ENCODE measurements at regions not wholly inside any gene's neighbourhood (a gene's known extent, or its start where the extent isn't known, plus 50 kb on each side); places are given as distances from the start of the nearest gene placed in this dataset.

DNA sequence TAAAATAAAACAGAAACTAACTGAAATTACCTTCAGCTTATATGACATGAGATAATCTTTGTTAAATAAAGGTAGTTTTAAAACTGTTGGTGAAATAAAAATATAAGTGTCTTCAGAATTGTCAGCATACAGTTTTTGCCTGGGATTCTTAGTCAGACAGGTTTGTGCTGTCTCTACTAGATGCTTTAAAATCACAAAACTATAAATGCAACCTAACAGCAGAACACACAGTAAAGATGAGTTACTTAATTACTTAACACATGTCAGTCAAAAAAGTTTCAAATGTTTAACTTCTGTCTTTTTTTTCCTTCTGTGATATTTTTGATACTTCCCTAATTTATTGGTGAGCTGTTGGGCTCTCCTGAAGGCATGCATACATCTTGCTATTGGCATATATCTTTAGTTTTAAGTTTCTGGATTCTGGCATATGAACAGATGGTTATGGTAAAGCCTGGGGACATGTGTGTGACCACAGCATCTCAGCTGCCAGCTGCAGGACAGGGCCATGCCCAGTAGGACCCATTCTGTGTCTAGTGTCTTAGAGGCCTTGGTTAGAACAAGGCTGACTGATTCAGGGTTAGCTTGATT, 231.1 kb upstream of the NUDT12 start:
- Histone ChIP-seq H3K4me3 (ENCODE audit: low read length in 3 of 3) (no peak overlapping the region), H3K27me3 (ENCODE audit: control insufficient read depth in 3 of 3, insufficient read depth in 3 of 3, low read length in 3 of 3) (no peaks in the 10 kb centered on the region), H3K9me3 (ENCODE audit: control insufficient read depth in 3 of 3, low read length in 3 of 3) (peaks cover 0 to 10% (median 2%) of the 10 kb centered on the region in 3 donors), H3K27ac (ENCODE audit: low read depth, low read length) (no peak overlapping the region), H3K4me1 (ENCODE audit: control insufficient read depth in 3 of 3, insufficient read depth in 3 of 3, low read length in 3 of 3) (no peaks in the 10 kb centered on the region), H3K9ac (ENCODE audit: low read depth in 1 of 3, low read length in 3 of 3) (no peak overlapping the region), H3K36me3 (ENCODE audit: control insufficient read depth in 3 of 3, insufficient read depth in 3 of 3, low read length in 3 of 3) (no peaks in the 10 kb centered on the region)

- Histone ChIP-seq H3K4me3 (ENCODE audit: low read length in 3 of 3) (no peak overlapping the region), H3K27ac (ENCODE audit: low read depth, low read length) (no peak overlapping the region), H3K36me3 (ENCODE audit: control insufficient read depth in 3 of 3, insufficient read depth in 3 of 3, low read length in 3 of 3) (no peaks in the 10 kb centered on the region), H3K9me3 (ENCODE audit: control insufficient read depth in 3 of 3, low read length in 3 of 3) (peaks cover 0 to 2% (median 0%) of the 10 kb centered on the region in 3 donors), H3K9ac (ENCODE audit: low read depth in 1 of 3, low read length in 3 of 3) (no peak overlapping the region), H3K27me3 (ENCODE audit: control insufficient read depth in 3 of 3, insufficient read depth in 3 of 3, low read length in 3 of 3) (no peaks in the 10 kb centered on the region), H3K4me1 (ENCODE audit: control insufficient read depth in 3 of 3, insufficient read depth in 3 of 3, low read length in 3 of 3) (no peaks in the 10 kb centered on the region)
Measured at GRCh38 chr5:103785569-103785968, 223.0 kb upstream of the NUDT12 start.

- Histone ChIP-seq H3K4me3 (ENCODE audit: low read length in 3 of 3) (no peak overlapping the region), H3K9me3 (ENCODE audit: control insufficient read depth in 3 of 3, low read length in 3 of 3) (no peaks in the 10 kb centered on the region), H3K27ac (ENCODE audit: low read depth, low read length) (no peak overlapping the region), H3K9ac (ENCODE audit: low read depth in 1 of 3, low read length in 3 of 3) (no peak overlapping the region), H3K36me3 (ENCODE audit: control insufficient read depth in 3 of 3, insufficient read depth in 3 of 3, low read length in 3 of 3) (no peaks in the 10 kb centered on the region), H3K27me3 (ENCODE audit: control insufficient read depth in 3 of 3, insufficient read depth in 3 of 3, low read length in 3 of 3) (no peaks in the 10 kb centered on the region), H3K4me1 (ENCODE audit: control insufficient read depth in 3 of 3, insufficient read depth in 3 of 3, low read length in 3 of 3) (no peaks in the 10 kb centered on the region)
Measured at GRCh38 chr5:103783669-103784068, 221.1 kb upstream of the NUDT12 start.

DNA sequence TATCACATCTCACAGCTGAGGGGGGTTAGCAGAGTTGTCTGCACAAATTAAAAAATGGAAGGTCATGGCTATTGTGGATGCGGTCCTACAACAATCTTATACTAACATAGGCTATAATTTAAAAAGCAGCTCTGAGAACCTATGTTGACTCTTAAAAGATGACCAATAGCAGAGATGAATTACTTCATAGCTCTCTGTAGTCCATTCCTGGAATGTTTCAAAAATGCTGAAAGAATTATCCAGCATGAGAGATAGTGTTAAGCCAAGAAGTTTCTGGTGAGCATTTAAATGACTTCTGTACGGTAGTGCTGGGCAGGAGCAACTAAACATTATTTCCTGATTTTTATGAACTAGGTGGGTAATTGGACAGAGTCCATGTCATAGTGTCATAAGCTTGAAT, 218.2 kb upstream of the NUDT12 start:
- no peaks in the 10 kb centered on the region for H3K9me3 ChIP-seq (ENCODE audit: control insufficient read depth in 3 of 3, low read length in 3 of 3)
- H3K9ac ChIP-seq (ENCODE audit: low read depth in 1 of 3, low read length in 3 of 3) = no peak overlapping the region
- no peak overlapping the region for H3K4me3 ChIP-seq (ENCODE audit: low read length in 3 of 3)
- no peaks in the 10 kb centered on the region for H3K36me3 ChIP-seq (ENCODE audit: control insufficient read depth in 3 of 3, insufficient read depth in 3 of 3, low read length in 3 of 3)
- no peaks in the 10 kb centered on the region for H3K27me3 ChIP-seq (ENCODE audit: control insufficient read depth in 3 of 3, insufficient read depth in 3 of 3, low read length in 3 of 3)
- H3K4me1 ChIP-seq (ENCODE audit: control insufficient read depth in 3 of 3, insufficient read depth in 3 of 3, low read length in 3 of 3) = no peaks in the 10 kb centered on the region
- no peak overlapping the region for H3K27ac ChIP-seq (ENCODE audit: low read depth, low read length)

DNA sequence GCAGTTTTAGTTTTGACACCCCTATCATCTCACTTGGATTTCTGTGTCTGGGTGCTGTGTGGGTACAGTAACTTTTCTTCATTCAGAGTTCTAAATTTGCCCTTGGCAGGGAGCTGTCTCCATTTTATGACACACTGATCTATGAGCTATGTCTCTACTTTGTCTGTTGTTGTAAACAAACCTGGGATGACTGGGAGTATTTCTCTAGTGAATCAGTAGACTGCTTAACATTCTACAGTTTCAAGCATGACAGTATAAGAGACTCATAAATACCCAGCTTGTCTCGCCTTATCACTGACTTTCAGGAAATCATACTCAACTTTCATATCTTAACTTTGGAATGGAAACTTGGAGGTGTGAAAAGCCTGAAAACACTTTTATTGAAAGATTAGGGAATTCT, 212.1 kb upstream of the NUDT12 start:
- no peaks in the 10 kb centered on the region for H3K9me3 ChIP-seq (ENCODE audit: control insufficient read depth in 3 of 3, low read length in 3 of 3)
- no peaks in the 10 kb centered on the region for H3K4me1 ChIP-seq (ENCODE audit: control insufficient read depth in 3 of 3, insufficient read depth in 3 of 3, low read length in 3 of 3)
- no peak overlapping the region for H3K27ac ChIP-seq (ENCODE audit: low read depth, low read length)
- no peak overlapping the region for H3K9ac ChIP-seq (ENCODE audit: low read depth in 1 of 3, low read length in 3 of 3)
- no peaks in the 10 kb centered on the region for H3K27me3 ChIP-seq (ENCODE audit: control insufficient read depth in 3 of 3, insufficient read depth in 3 of 3, low read length in 3 of 3)
- no peak overlapping the region for H3K4me3 ChIP-seq (ENCODE audit: low read length in 3 of 3)
- H3K36me3 ChIP-seq (ENCODE audit: control insufficient read depth in 3 of 3, insufficient read depth in 3 of 3, low read length in 3 of 3) = no peaks in the 10 kb centered on the region

DNA sequence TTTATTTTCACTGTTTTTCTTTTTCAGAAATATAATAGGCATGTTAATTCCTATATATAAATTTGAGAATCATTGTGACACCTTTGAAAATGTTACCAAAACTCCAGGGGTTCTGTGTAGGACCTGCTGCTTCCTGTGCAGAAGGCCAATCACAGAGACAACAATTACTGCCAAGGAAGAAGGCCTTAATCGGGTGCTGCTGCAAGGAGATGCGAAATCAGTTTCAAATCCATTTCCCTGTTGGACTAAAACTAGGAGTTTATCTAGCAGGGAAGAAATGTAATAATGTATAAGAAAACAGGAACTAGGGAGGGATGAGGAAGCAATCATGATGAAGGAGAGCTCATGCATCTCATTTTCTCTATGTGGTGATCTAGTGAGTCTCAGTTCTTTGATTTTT, 209.7 kb upstream of the NUDT12 start:
- no peaks in the 10 kb centered on the region for H3K4me1 ChIP-seq (ENCODE audit: control insufficient read depth in 3 of 3, insufficient read depth in 3 of 3, low read length in 3 of 3)
- H3K36me3 ChIP-seq (ENCODE audit: control insufficient read depth in 3 of 3, insufficient read depth in 3 of 3, low read length in 3 of 3) = no peaks in the 10 kb centered on the region
- H3K4me3 ChIP-seq (ENCODE audit: low read length in 3 of 3) = no peak overlapping the region
- no peak overlapping the region for H3K27ac ChIP-seq (ENCODE audit: low read depth, low read length)
- H3K9ac ChIP-seq (ENCODE audit: low read depth in 1 of 3, low read length in 3 of 3) = no peak overlapping the region
- no peaks in the 10 kb centered on the region for H3K9me3 ChIP-seq (ENCODE audit: control insufficient read depth in 3 of 3, low read length in 3 of 3)
- H3K27me3 ChIP-seq (ENCODE audit: control insufficient read depth in 3 of 3, insufficient read depth in 3 of 3, low read length in 3 of 3) = no peaks in the 10 kb centered on the region

GRCh38 chr5:103764403-103764802, 201.8 kb upstream of the NUDT12 start:
- Histone ChIP-seq H3K9ac (ENCODE audit: low read depth in 1 of 3, low read length in 3 of 3) (no peak overlapping the region), H3K4me1 (ENCODE audit: control insufficient read depth in 3 of 3, insufficient read depth in 3 of 3, low read length in 3 of 3) (no peaks in the 10 kb centered on the region), H3K4me3 (ENCODE audit: low read length in 3 of 3) (no peak overlapping the region), H3K9me3 (ENCODE audit: control insufficient read depth in 3 of 3, low read length in 3 of 3) (no peaks in the 10 kb centered on the region), H3K27me3 (ENCODE audit: control insufficient read depth in 3 of 3, insufficient read depth in 3 of 3, low read length in 3 of 3) (no peaks in the 10 kb centered on the region), H3K27ac (ENCODE audit: low read depth, low read length) (no peak overlapping the region), H3K36me3 (ENCODE audit: control insufficient read depth in 3 of 3, insufficient read depth in 3 of 3, low read length in 3 of 3) (no peaks in the 10 kb centered on the region)

GRCh38 chr5:103758996-103759395, 196.4 kb upstream of the NUDT12 start:
- Histone ChIP-seq H3K27ac (ENCODE audit: low read depth, low read length) (no peak overlapping the region), H3K9me3 (ENCODE audit: control insufficient read depth in 3 of 3, low read length in 3 of 3) (no peaks in the 10 kb centered on the region), H3K4me3 (ENCODE audit: low read length in 3 of 3) (no peak overlapping the region), H3K27me3 (ENCODE audit: control insufficient read depth in 3 of 3, insufficient read depth in 3 of 3, low read length in 3 of 3) (no peaks in the 10 kb centered on the region), H3K9ac (ENCODE audit: low read depth in 1 of 3, low read length in 3 of 3) (no peak overlapping the region), H3K4me1 (ENCODE audit: control insufficient read depth in 3 of 3, insufficient read depth in 3 of 3, low read length in 3 of 3) (no peaks in the 10 kb centered on the region), H3K36me3 (ENCODE audit: control insufficient read depth in 3 of 3, insufficient read depth in 3 of 3, low read length in 3 of 3) (no peaks in the 10 kb centered on the region)

DNA sequence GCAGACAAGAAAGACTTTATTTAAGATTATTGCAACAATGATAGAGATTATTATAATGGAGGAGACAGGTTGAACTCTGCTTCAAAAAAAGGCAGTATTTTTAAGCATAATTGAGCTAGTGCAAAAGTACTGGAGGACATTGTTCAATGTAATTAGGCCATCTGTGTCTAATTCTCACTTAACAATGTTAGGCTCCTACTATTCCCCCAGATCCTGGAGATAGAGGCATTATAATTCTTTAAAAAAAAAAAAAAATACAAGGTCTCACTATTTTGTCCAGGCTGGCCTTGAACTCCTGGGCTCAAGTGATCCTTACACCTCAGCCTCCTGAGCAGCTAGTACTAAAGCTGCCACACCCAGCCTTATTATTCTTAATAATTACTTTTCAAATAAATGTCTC, 193.4 kb upstream of the NUDT12 start:
- Histone ChIP-seq H3K4me3 (ENCODE audit: low read length in 3 of 3) (no peak overlapping the region), H3K9ac (ENCODE audit: low read depth in 1 of 3, low read length in 3 of 3) (no peak overlapping the region)

DNA sequence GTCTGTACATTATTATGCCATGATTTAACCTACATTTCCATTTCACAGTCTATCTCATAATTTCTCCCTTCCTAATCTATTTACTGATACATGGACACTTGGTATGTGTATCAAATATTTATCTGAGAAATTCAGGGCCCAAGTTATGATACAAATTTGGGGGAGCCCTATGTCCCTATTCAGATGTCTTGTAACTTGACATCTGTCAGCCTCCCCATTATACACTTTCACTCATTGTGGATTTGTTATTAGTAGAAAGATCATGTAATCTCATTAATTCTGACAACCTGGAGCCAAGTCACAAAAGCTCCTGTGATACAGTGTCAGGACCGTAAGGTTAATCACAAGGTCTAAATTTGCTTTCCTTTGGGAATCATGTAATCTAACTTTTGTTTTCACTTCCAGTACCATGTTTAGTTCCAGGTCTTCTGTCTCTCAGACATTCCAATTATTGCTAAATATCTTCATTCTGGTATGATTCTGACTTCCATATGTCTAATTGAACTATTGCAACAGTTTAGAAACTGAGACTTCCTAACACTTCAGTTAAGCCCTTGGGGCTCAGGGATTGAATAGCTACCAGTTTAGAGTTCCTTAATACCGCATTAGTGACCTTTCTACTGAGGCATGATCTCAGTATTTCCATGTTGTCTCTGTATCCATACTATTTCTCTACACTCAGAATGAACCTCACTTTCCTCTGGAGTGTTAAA, 182.9 kb upstream of the NUDT12 start:
- Histone ChIP-seq H3K9me3 (ENCODE audit: control insufficient read depth in 3 of 3, low read length in 3 of 3) (no peaks in the 10 kb centered on the region), H3K27ac (ENCODE audit: low read depth, low read length) (no peak overlapping the region), H3K9ac (ENCODE audit: low read depth in 1 of 3, low read length in 3 of 3) (no peak overlapping the region), H3K36me3 (ENCODE audit: control insufficient read depth in 3 of 3, insufficient read depth in 3 of 3, low read length in 3 of 3) (no peaks in the 10 kb centered on the region), H3K4me3 (ENCODE audit: low read length in 3 of 3) (no peak overlapping the region), H3K27me3 (ENCODE audit: control insufficient read depth in 3 of 3, insufficient read depth in 3 of 3, low read length in 3 of 3) (no peaks in the 10 kb centered on the region), H3K4me1 (ENCODE audit: control insufficient read depth in 3 of 3, insufficient read depth in 3 of 3, low read length in 3 of 3) (no peaks in the 10 kb centered on the region)

More for the DNA sequence above, 193.4 kb upstream of the NUDT12 start:
- Histone ChIP-seq H3K4me1 (ENCODE audit: control insufficient read depth in 3 of 3, insufficient read depth in 3 of 3, low read length in 3 of 3) (no peaks in the 10 kb centered on the region), H3K27ac (ENCODE audit: low read depth, low read length) (no peak overlapping the region), H3K27me3 (ENCODE audit: control insufficient read depth in 3 of 3, insufficient read depth in 3 of 3, low read length in 3 of 3) (no peaks in the 10 kb centered on the region), H3K9me3 (ENCODE audit: control insufficient read depth in 3 of 3, low read length in 3 of 3) (no peaks in the 10 kb centered on the region), H3K36me3 (ENCODE audit: control insufficient read depth in 3 of 3, insufficient read depth in 3 of 3, low read length in 3 of 3) (no peaks in the 10 kb centered on the region)
